ENCODE measurements at regions not wholly inside any gene's neighbourhood (a gene's known extent, or its start where the extent isn't known, plus 50 kb on each side); places are given as distances from the start of the nearest gene placed in this dataset.

GRCh38 chr12:92357584-92358261 is 212.1 kb upstream of the BTG1 start:
- DNase-seq (ENCODE audit: low read depth) = no peak

GRCh38 chr12:92356425-92356824 is 210.8 kb upstream of the BTG1 start:
- DNase-seq (ENCODE audit: low read depth) = no peak

GRCh38 chr12:92349635-92350034 is 204.0 kb upstream of the BTG1 start:
- DNase-seq (ENCODE audit: low read depth) = no peak

GRCh38 chr12:92342574-92342973 is 196.9 kb upstream of the BTG1 start:
- DNase-seq (ENCODE audit: low read depth) = no peak

- no peak for DNase-seq (ENCODE audit: low read depth)
Observed at GRCh38 chr12:92341065-92341668, 195.5 kb upstream of the BTG1 start.

- no peak for DNase-seq (ENCODE audit: low read depth)
Observed at GRCh38 chr12:92340441-92341064, 194.9 kb upstream of the BTG1 start.

- no peak for DNase-seq (ENCODE audit: low read depth)
Observed at GRCh38 chr12:92340003-92340402, 194.4 kb upstream of the BTG1 start.

GRCh38 chr12:92339198-92339821 is 193.7 kb upstream of the BTG1 start:
- no peak for DNase-seq (ENCODE audit: low read depth)

GRCh38 chr12:92338671-92339070 is 193.0 kb upstream of the BTG1 start:
- DNase-seq (ENCODE audit: low read depth) = no peak

GRCh38 chr12:92338102-92338501 is 192.5 kb upstream of the BTG1 start:
- DNase-seq (ENCODE audit: low read depth) = no peak

GRCh38 chr12:92337128-92337527 is 191.5 kb upstream of the BTG1 start:
- no peak for DNase-seq (ENCODE audit: low read depth)

GRCh38 chr12:92336641-92337040 is 191.0 kb upstream of the BTG1 start:
- no peak for DNase-seq (ENCODE audit: low read depth)

GRCh38 chr12:92335831-92336230 is 190.2 kb upstream of the BTG1 start:
- DNase-seq (ENCODE audit: low read depth) = no peak

- no peak for DNase-seq (ENCODE audit: low read depth)
Observed at GRCh38 chr12:92334552-92334951, 188.9 kb upstream of the BTG1 start.

- no peak for DNase-seq (ENCODE audit: low read depth)
Observed at GRCh38 chr12:92332552-92332951, 186.9 kb upstream of the BTG1 start.

- no peak for DNase-seq (ENCODE audit: low read depth)
Observed at GRCh38 chr12:92331383-92331782, 185.7 kb upstream of the BTG1 start.

GRCh38 chr12:92330654-92331053 is 185.0 kb upstream of the BTG1 start:
- DNase-seq (ENCODE audit: low read depth) = no peak

GRCh38 chr12:92326877-92327276 is 181.2 kb upstream of the BTG1 start:
- DNase-seq (ENCODE audit: low read depth) = no peak

- no peak for DNase-seq (ENCODE audit: low read depth)
Observed at GRCh38 chr12:92324849-92325500, 179.3 kb upstream of the BTG1 start.

GRCh38 chr12:92312463-92312964 is 166.9 kb upstream of the BTG1 start:
- DNase-seq (ENCODE audit: low read depth) = no peak

GRCh38 chr12:92304371-92305055 is 158.9 kb upstream of the BTG1 start:
- DNase-seq (ENCODE audit: low read depth) = no peak

All from activated T-cell treated with anti-CD3 and anti-CD28 coated beads for 1 hour (primary cell).